Uterus (tissue), 3 donors: ENCODE measurements at regions not wholly inside any gene's neighbourhood (a gene's known extent, or its start where the extent isn't known, plus 50 kb on each side); places are given as distances from the start of the nearest gene placed in this dataset.

ENCODE experiments used
- DNase-seq, 2 donors: peaks; one replicate each; pipeline ENCODE4 v3.0.0-alpha.2; 2019 to 2020
- H3K27ac ChIP-seq, 2 donors: fragments of 200-600 bp; sonication (generic); 1 replicate in 1 of 2; 2 replicates in 1 of 2; pipeline ENCODE4 v1.5.1; 2016 to 2018
- H3K27me3 ChIP-seq, 2 donors: fragments of 200-600 bp; sonication (generic); one replicate each; pipeline ENCODE4 v1.5.1; 2018 to 2019; ENCODE audit warnings: control low read depth in 1 of 2
- H3K36me3 ChIP-seq, 2 donors: fragments of 200-600 bp; sonication (generic); one replicate each; pipeline ENCODE4 v1.5.1; 2019; ENCODE audit warnings: control low read depth in 1 of 2
- H3K4me1 ChIP-seq, 2 donors: fragments of 200-600 bp; sonication (generic); one replicate each; pipeline ENCODE4 v1.5.1; 2018 to 2019; ENCODE audit warnings: control low read depth in 1 of 2
- H3K4me3 ChIP-seq, 2 donors: fragments of 200-600 bp; sonication (generic); 1 replicate in 1 of 2; 2 replicates in 1 of 2; pipeline ENCODE4 v1.5.1; 2018 to 2019; ENCODE audit warnings: mild to moderate bottlenecking in 1 of 2
- H3K9me3 ChIP-seq, 2 donors: fragments of 200-600 bp; sonication (generic); one replicate each; pipeline ENCODE4 v1.5.1; 2019; ENCODE audit warnings: control low read depth in 1 of 2
- POLR2A ChIP-seq, 2 donors: fragments of 450-650 bp; IDR thresholded peaks; one replicate each; pipeline ENCODE4 v1.6.1; 2016; ENCODE audit warnings: antibody characterized with exemption in 2 of 2, mild to moderate bottlenecking in 1 of 2, moderate library complexity in 1 of 2
- intact Hi-C: fragments of 100-400 bp; cut with DNase I; formaldehyde crosslinking; loops from one replicate; pipeline ENCODE4 v1.15.1; 2023; ENCODE audit warnings: low total_unique reads
- TF ChIP-seq, protein P1 (sequence below), 4 experiments: fragments of 200-600 bp in 2 of 4; fragments of 450-650 bp in 2 of 4; sonication (generic) in 2 of 4; IDR thresholded peaks; one replicate each; pipeline ENCODE4 v1.5.1; 2016 to 2019; ENCODE audit warnings: antibody characterized with exemption in 4 of 4, mild to moderate bottlenecking in 2 of 4, moderate library complexity in 1 of 4
- donor health status: DM: yes; HTN: yes; CAD: no.

DNA sequence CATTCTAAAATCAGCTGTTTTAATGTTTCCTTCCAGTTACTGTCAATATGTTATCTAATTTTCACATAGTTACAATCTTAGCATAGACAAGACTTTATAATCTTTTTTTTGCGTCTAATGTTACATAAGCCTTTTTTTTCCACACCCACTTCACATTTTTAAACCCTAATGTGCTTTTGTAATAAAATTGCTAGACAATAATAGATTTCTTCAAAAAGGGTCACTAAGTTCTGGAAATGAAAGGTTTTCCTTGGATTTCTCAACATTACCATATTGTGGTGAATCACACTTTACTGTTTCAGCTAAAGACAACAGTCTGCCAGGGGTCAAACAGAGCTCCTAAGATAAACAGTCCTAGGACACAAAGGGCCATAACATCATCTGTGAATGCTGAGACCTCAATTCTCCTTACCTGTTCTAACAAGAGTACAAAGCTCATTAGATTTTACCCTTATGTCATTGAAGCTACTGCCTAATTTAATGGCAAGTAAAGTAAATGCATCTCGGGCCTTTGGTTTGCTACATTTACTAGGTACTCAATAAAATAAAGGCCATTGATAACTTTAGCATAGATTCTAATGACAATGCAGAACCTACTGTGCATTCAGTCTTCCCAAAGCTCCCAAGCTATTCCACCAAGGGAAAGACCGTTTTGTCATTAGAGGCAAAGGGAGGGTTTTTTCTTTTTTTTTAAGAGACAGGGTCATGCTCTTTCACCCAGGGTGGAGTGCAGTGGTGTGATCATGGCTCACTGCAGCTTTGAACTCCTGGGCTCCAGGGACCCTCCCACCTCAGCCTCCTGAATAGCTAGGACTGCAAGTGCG lies 111.2 kb upstream of the SLC38A2 start:
- Histone ChIP-seq H3K27ac (peak overlapping the region in 1 of 2 donors; percentile 48), H3K9me3 (no peaks in the 10 kb centered on the region), H3K4me3 (no peak overlapping the region), H3K36me3 (no peaks in the 10 kb centered on the region), H3K27me3 (no peaks in the 10 kb centered on the region), H3K4me1 (no peaks in the 10 kb centered on the region)
- intact Hi-C loops: no loop called here
- peak in 1 of 2 donors; percentile 30 for DNase-seq
- TF ChIP-seq, protein P1, sequence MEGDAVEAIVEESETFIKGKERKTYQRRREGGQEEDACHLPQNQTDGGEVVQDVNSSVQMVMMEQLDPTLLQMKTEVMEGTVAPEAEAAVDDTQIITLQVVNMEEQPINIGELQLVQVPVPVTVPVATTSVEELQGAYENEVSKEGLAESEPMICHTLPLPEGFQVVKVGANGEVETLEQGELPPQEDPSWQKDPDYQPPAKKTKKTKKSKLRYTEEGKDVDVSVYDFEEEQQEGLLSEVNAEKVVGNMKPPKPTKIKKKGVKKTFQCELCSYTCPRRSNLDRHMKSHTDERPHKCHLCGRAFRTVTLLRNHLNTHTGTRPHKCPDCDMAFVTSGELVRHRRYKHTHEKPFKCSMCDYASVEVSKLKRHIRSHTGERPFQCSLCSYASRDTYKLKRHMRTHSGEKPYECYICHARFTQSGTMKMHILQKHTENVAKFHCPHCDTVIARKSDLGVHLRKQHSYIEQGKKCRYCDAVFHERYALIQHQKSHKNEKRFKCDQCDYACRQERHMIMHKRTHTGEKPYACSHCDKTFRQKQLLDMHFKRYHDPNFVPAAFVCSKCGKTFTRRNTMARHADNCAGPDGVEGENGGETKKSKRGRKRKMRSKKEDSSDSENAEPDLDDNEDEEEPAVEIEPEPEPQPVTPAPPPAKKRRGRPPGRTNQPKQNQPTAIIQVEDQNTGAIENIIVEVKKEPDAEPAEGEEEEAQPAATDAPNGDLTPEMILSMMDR (IDR thresholded peaks at IDR 0.05): no peak
- no peak for TF ChIP-seq POLR2A (IDR thresholded peaks at IDR 0.05)

DNA sequence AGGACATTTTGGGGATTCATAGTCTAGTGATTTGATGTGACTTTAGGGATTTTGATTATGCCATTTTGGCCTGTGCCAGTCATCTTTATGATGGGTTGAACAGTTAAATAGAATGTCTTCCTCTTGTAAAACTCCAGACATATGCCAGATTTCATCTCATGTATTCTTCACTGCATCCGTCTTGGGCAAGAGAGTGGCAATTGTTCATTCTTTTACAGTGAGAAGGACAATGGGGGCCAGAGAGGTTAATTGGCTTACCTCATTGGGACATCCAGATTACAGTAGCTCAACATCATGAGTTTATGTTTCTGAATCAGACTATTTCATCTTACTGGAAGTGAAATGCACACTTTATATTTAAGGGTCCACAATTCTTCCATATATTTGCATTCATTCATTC lies 108.2 kb upstream of the SLC38A2 start:
- no peak for DNase-seq

DNA sequence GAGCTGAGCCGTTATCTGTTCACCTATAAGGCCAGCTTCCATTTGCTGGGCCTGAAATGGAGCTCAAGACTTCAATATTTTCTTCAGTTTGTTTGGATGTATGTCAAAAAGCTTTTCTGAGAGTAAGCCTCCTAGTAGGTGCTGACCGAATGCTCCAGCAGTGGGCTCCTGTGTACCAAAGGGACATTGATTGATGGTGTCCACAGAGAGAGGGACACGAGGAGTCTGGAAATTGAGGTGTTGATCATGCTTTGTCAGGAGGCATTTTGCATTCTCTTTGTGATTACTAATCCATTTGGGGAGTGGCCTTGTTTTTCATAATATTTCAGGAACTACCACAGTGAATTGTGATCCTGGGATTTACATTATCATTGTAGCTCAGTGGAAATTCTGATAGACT lies 107.7 kb upstream of the SLC38A2 start:
- H3K27me3 ChIP-seq: no peaks in the 10 kb centered on the region
- H3K4me1 ChIP-seq: no peaks in the 10 kb centered on the region
- DNase-seq: no peak
- TF ChIP-seq, protein P1 (IDR thresholded peaks at IDR 0.05): no peak
- TF ChIP-seq POLR2A (IDR thresholded peaks at IDR 0.05): no peak
- H3K36me3 ChIP-seq: no peaks in the 10 kb centered on the region
- no peak overlapping the region for H3K27ac ChIP-seq
- no peaks in the 10 kb centered on the region for H3K9me3 ChIP-seq
- intact Hi-C loops: no loop called here
- no peak overlapping the region for H3K4me3 ChIP-seq

More for the DNA sequence above, 108.2 kb upstream of the SLC38A2 start:
- Histone ChIP-seq H3K36me3 (no peaks in the 10 kb centered on the region), H3K4me3 (no peak overlapping the region), H3K4me1 (no peaks in the 10 kb centered on the region), H3K27ac (no peak overlapping the region), H3K27me3 (no peaks in the 10 kb centered on the region), H3K9me3 (no peaks in the 10 kb centered on the region)
- TF ChIP-seq, protein P1 (IDR thresholded peaks at IDR 0.05): no peak
- TF ChIP-seq POLR2A (IDR thresholded peaks at IDR 0.05): no peak
- intact Hi-C loops: no loop called here

DNA sequence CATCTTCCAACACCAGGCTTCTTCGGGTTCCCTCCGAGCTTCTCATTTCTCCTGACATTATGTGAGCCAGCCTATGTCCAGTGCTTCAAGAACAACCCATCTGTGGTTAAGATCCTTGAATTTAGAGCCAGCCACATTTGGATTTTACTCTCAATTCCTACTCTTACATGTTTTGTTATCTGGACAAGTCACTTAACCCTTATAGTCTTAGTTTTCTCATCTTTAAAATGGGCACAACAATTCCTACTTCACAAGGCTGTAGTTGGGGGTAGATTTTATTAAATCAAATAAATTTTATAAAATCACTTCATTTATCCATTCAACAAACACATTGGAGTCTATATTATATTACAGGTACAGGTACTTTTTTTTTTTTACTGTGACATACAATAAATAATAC lies 105.5 kb upstream of the SLC38A2 start:
- peaks cover 3 to 5% of the 10 kb centered on the region in 2 donors for H3K4me1 ChIP-seq
- TF ChIP-seq POLR2A (IDR thresholded peaks at IDR 0.05): no peak
- TF ChIP-seq, protein P1 (IDR thresholded peaks at IDR 0.05): no peak
- no peak overlapping the region for H3K27ac ChIP-seq
- H3K4me3 ChIP-seq: no peak overlapping the region
- H3K27me3 ChIP-seq: no peaks in the 10 kb centered on the region
- DNase-seq: no peak
- H3K9me3 ChIP-seq: no peaks in the 10 kb centered on the region
- intact Hi-C loops: no loop called here
- H3K36me3 ChIP-seq: no peaks in the 10 kb centered on the region

DNA sequence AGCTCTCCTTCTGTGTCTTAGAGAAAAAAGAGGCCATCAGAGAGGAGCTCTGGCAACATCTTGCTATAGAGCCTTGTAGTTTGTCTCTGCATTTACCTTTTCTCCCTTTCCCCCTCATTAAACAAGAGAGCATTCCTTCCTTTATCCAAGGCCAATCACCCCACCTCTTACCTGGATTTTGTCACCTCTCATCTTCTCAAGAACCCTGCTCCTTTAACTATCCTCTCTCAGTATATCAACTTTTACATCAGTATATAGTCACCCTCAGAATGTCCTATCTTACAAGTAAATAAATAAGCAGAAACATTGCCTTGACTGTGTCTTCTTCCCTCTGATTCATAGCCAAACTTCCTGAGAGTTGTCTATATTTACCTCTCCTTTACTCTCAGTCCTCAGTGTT lies 105.0 kb upstream of the SLC38A2 start:
- intact Hi-C loops: no loop called here
- no peak overlapping the region for H3K4me3 ChIP-seq
- TF ChIP-seq POLR2A (IDR thresholded peaks at IDR 0.05): no peak
- TF ChIP-seq, protein P1 (IDR thresholded peaks at IDR 0.05): no peak
- H3K27me3 ChIP-seq: no peaks in the 10 kb centered on the region
- H3K27ac ChIP-seq: no peak overlapping the region
- H3K36me3 ChIP-seq: no peaks in the 10 kb centered on the region
- DNase-seq: no peak
- peaks cover 5 to 9% of the 10 kb centered on the region in 2 donors for H3K4me1 ChIP-seq
- no peaks in the 10 kb centered on the region for H3K9me3 ChIP-seq
